Peyer's patch (tissue), 4 donors: ENCODE measurements at regions not wholly inside any gene's neighbourhood (a gene's known extent, or its start where the extent isn't known, plus 50 kb on each side); places are given as distances from the start of the nearest gene placed in this dataset.
"Not testable (repeated sequence)": the region's sequence is repeated elsewhere in the genome, so short reads cannot be mapped to it uniquely, and the experiment has no call there.

ENCODE experiments used
- CTCF ChIP-seq, 6 experiments: fragments of 450-650 bp in 4 of 6; fragments of 200-600 bp in 2 of 6; sonication (generic) in 1 of 6; IDR thresholded peaks; one replicate each; pipeline ENCODE4 v1.5.1; 2017 to 2019; ENCODE audit warnings: antibody characterized with exemption in 6 of 6, mild to moderate bottlenecking in 3 of 6, moderate library complexity in 1 of 6
- POLR2A ChIP-seq, 2 donors: fragments of 450-650 bp; IDR thresholded peaks; one replicate each; pipeline ENCODE4 v1.5.1; 2017; ENCODE audit warnings: antibody characterized with exemption in 2 of 2, mild to moderate bottlenecking in 2 of 2, moderate library complexity in 2 of 2

DNA sequence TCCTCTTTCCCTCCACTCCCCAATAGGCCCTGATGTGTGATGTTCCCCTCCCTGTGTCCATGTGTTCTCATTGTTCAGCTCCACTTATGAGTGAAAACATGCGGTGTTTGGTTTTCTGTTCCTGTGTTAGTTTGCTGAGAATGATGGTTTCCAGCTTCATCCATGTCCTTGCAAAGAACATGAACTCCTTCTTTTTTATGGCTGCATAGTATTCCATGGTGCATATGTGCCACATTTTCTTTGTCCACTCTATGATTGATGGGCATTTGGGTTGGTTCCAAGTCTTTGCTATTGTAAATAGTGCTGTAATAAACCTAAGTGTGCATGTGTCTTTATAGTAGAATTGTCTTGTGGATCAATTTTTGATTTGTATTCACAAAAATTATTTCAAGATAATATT, 62.4 kb upstream of the PCSK1 start:
- not testable (repeated sequence) for TF ChIP-seq CTCF, POLR2A (IDR thresholded peaks at IDR 0.05)
